HL-60 (cell line): ENCODE measurements at regions not wholly inside any gene's neighbourhood (a gene's known extent, or its start where the extent isn't known, plus 50 kb on each side); places are given as distances from the start of the nearest gene placed in this dataset.

Experiments
- CTCF ChIP-seq: IDR thresholded peaks from one replicate; pipeline ENCODE4 v1.5.1; 2011; ENCODE audit warnings: low read length, control low read depth, inconsistent platforms; ENCODE audit not compliant: insufficient read depth
- SPI1 ChIP-seq: IDR thresholded peaks from 2 replicates; pipeline ENCODE4 v1.6.1; 2012; ENCODE audit warnings: low read depth, mild to moderate bottlenecking, borderline replicate concordance

- no peak for TF ChIP-seq SPI1
- no peak for TF ChIP-seq CTCF
Observed at GRCh38 chr3:19022546-19022945, 125.8 kb upstream of the KCNH8 start.
